GM13976 (cell line): ENCODE measurements at regions not wholly inside any gene's neighbourhood (a gene's known extent, or its start where the extent isn't known, plus 50 kb on each side); places are given as distances from the start of the nearest gene placed in this dataset.
"Not testable (repeated sequence)": the region's sequence is repeated elsewhere in the genome, so short reads cannot be mapped to it uniquely, and the experiment has no call there.

Source experiments
- DNase-seq: peaks from one replicate; pipeline ENCODE4 v3.0.0; 2012; ENCODE audit warnings: low spot score
- CTCF ChIP-seq: IDR thresholded peaks from 2 replicates; pipeline ENCODE4 v1.5.1; 2012; ENCODE audit warnings: borderline replicate concordance, mild to moderate bottlenecking; ENCODE audit not compliant: insufficient read depth; ENCODE audit errors: extremely low read depth, missing control alignments, control extremely low read depth
- in situ Hi-C: fragments of 300-500 bp; cut with MboI; formaldehyde crosslinking; loops from one replicate; pipeline ENCODE4 v1.12.0; 2022; ENCODE audit warnings: low sequenced_read_pairs, mixed read lengths, inconsistent platforms; ENCODE audit not compliant: unreplicated experiment

GRCh38 chr7:138354066-138354465 lies 106.0 kb upstream of the TRIM24 start:
- DNase-seq = no peak
- in situ Hi-C loops = no loop called here
- TF ChIP-seq CTCF = no peak

- in situ Hi-C loops = no loop called here
- DNase-seq = no peak
- no peak for TF ChIP-seq CTCF
Measured at GRCh38 chr7:138355254-138355653, 104.8 kb upstream of the TRIM24 start.

GRCh38 chr7:138358850-138359341 lies 101.2 kb upstream of the TRIM24 start:
- in situ Hi-C loops = no loop called here
- DNase-seq = no peak
- no peak for TF ChIP-seq CTCF

DNA sequence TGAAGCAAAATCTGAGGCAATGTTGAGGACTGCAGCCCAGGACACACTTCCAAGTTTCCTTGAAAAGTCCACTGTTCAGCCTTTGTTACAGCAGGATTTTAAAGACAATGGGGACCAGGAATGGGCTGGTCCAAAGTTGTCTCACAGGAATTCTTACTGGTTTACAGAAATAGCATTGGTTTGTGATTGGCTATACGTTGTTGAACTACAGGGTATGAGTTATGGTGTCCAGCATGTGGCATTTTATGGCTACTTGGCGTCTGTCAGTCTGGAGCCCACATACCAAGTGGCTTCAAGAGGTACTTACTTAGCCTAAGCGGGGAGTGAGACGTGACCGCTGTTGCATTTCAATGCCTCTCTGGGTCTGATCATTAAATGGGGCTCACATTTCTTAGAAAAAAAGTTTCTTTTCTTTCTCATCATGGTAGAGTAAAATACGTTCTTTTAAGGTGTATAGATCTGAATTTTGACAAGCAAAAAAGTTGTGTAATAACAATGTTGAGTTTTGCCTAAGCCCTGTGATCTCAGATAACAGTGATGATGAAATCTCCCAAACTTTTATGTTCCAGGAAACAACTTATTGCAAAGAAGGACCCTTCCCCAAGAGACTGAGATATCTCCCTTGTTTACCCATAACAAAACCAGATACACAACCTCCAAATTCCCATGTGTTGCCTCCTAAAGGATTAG lies 100.0 kb upstream of the TRIM24 start:
- in situ Hi-C loops = no loop called here
- TF ChIP-seq CTCF = no peak
- no peak for DNase-seq

GRCh38 chr7:138363721-138364120 lies 96.3 kb upstream of the TRIM24 start:
- TF ChIP-seq CTCF = no peak
- no peak for DNase-seq
- in situ Hi-C loops = no loop called here

- in situ Hi-C loops, DNase-seq: not testable (repeated sequence)
Measured at GRCh38 chr7:138366137-138366536, 93.9 kb upstream of the TRIM24 start.

DNA sequence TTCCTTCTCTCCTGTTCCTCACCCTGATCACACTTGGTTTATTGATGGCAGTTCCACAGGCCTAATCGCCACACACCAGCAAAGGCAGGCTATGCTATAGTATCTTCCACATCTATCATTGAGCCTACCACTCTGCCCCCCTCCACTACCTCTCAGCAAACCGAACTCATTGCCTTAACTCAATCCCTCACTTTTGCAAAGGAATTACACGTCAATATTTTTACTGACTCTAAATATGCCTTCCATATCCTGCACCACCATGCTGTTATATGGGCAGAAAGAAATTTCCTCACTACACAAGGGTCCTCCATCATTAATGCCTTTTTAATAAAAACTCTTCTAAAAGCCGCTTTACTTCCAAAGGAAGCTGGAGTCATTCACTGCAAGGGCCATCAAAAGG lies 93.4 kb upstream of the TRIM24 start:
- in situ Hi-C loops = not testable (repeated sequence)

DNA sequence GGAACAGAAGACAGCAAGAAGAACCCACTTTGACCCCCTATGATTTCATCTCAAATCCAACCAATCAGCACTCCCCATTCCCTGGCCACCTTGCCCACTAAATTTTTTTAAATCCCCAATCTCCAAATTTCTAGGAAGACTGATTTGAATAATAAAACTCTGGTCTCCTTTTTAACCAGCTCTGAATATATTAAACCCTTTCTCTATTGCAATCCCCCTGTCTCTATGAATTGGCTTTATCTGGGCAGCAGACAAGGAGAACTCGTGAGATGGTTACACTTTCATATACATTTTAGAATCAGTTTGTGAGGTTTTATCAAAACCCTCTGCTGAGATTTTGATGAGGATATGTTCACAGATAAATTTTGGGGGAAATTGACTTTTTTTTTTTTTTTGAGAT lies 90.3 kb upstream of the TRIM24 start:
- no peak for TF ChIP-seq CTCF
- no peak for DNase-seq
- in situ Hi-C loops = no loop called here

More for the DNA sequence above, 93.4 kb upstream of the TRIM24 start:
- not testable (repeated sequence) for DNase-seq
